ENCODE measurements at regions not wholly inside any gene's neighbourhood (a gene's known extent, or its start where the extent isn't known, plus 50 kb on each side); places are given as distances from the start of the nearest gene placed in this dataset.
"Not testable (repeated sequence)": the region's sequence is repeated elsewhere in the genome, so short reads cannot be mapped to it uniquely, and the experiment has no call there.

DNA sequence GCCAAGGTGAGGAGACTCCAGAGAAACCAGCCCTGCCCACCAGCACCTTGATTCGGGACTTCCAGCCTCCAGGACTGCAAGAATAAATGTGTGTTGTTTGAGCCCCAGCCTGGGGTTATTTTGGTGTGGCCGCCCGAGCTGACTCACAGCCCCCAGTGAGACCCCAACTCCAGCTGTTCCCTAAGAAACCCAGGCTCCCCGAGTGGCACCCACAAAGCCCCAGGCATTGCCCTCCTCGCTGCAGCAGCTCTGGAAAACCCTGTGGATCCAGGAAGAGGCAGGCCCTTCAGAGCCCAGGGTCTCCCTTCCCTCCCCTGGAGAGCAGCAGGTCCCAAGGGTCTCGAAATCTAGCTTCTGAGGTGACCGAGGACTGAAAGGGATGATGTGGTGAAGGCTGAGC is 69.2 kb upstream of the PPP1R26 start:
- no peaks in the 10 kb centered on the region for H3K36me3 ChIP-seq (ENCODE audit: control insufficient read depth, insufficient read depth, low read length)
- no peaks in the 10 kb centered on the region for H3K27me3 ChIP-seq (ENCODE audit: control insufficient read depth, insufficient read depth, low read length)
- no peak overlapping the region for H3K9ac ChIP-seq (ENCODE audit: low read depth, low read length)
- H3K9me3 ChIP-seq (ENCODE audit: control insufficient read depth, insufficient read depth, low read length), result no peaks in the 10 kb centered on the region
- no peaks in the 10 kb centered on the region for H3K4me1 ChIP-seq (ENCODE audit: control insufficient read depth, insufficient read depth, low read length)
- H3K4me3 ChIP-seq (ENCODE audit: low read depth, low read length), result no peak overlapping the region

DNA sequence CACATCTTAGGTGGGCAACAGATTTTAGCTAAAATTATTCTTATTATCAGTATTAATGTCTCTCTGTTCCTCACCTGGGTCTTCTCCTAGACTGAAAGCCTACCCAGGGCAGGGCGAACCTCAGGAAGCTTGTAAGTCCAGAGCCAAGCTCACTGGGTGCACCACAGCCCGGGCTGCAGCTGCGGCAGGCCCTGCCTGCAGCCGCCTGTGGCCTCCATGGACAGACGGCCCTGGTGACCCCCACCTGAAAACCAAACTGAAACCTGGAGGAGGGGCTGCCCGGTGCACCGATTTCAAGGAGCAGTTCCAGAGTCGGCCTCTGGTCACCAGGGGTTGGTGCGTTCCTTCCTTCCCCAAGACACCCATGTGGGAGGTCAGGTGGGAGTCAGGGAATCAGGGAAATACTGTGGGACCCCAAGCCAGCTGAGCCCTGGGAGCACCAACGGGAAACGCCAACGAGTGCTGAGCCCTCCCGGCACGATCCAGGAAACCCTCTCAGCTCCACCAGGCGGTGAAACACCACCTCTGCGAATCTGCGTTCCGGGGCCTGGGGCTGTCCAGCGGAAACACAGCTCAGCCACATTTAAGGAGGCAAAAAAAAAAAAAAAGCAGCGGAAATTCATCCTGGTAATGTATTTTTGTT is 68.6 kb upstream of the PPP1R26 start:
- H3K27me3 ChIP-seq (ENCODE audit: control insufficient read depth, insufficient read depth, low read length), result no peaks in the 10 kb centered on the region
- H3K9me3 ChIP-seq (ENCODE audit: control insufficient read depth, insufficient read depth, low read length), result no peaks in the 10 kb centered on the region
- H3K9ac ChIP-seq (ENCODE audit: low read depth, low read length), result no peak overlapping the region
- H3K4me3 ChIP-seq (ENCODE audit: low read depth, low read length), result no peak overlapping the region
- no peaks in the 10 kb centered on the region for H3K36me3 ChIP-seq (ENCODE audit: control insufficient read depth, insufficient read depth, low read length)
- no peaks in the 10 kb centered on the region for H3K4me1 ChIP-seq (ENCODE audit: control insufficient read depth, insufficient read depth, low read length)

DNA sequence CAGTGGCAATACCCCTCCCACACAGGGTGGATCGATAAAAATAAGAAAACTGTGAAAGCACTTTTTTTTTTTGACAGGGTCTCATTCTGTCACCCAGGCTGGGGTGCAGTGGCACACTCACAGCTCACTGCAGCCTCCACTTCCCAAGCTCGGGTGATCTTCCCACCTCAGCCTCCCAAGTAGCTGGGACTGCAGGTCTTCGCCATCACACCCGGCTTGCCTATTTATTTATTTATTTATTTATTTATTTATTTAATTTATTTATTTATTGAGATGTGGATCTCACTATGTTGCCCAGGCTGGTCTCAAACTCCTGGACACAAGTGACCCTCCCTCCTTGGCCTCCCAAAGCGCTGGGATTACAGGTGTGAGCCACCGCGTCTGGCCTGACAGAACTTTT is 68.0 kb upstream of the PPP1R26 start:
- not testable (repeated sequence) for H3K4me1 ChIP-seq (ENCODE audit: control insufficient read depth, insufficient read depth, low read length); H3K4me3 ChIP-seq (ENCODE audit: low read depth, low read length); H3K9me3 ChIP-seq (ENCODE audit: control insufficient read depth, insufficient read depth, low read length); H3K36me3 ChIP-seq (ENCODE audit: control insufficient read depth, insufficient read depth, low read length); H3K27me3 ChIP-seq (ENCODE audit: control insufficient read depth, insufficient read depth, low read length); H3K9ac ChIP-seq (ENCODE audit: low read depth, low read length)

DNA sequence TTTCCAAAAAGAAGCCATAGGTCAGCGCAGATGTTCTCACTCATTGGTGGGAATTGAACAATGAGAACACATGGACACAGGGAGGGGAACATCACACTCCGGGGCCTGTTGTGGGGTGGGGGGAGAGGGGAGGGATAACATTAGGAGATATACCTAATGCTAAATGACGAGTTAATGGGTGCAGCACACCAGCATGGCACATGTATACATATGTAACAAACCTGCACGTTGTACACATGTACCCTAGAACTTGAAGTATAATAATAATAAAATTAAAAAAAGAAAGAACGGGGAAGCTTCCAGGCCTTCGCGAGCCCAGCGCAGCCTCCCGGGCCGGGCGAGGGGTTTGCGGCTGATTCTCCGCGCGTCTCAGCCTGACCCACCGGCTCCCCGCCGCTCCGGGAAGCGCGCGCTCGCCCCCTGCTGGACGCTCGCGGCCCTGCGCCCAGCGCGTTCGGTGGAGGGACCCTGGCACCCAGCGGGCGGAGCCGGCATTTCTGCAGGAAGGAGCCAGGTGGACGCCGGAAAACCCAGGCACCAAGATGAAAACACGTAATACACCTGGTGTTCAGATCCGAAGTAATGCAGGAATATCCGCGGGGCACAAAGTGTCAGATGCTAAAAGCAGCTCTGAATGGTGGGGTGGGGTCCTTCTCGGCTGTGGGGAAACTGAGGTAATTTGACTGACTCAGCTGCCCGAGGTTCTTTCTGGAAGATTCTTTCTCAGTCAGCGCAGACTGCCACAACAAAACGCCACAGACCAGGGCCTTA is 67.1 kb upstream of the PPP1R26 start:
- H3K4me1 ChIP-seq (ENCODE audit: control insufficient read depth, insufficient read depth, low read length); H3K4me3 ChIP-seq (ENCODE audit: low read depth, low read length); H3K9me3 ChIP-seq (ENCODE audit: control insufficient read depth, insufficient read depth, low read length); H3K36me3 ChIP-seq (ENCODE audit: control insufficient read depth, insufficient read depth, low read length); H3K27me3 ChIP-seq (ENCODE audit: control insufficient read depth, insufficient read depth, low read length); H3K9ac ChIP-seq (ENCODE audit: low read depth, low read length): not testable (repeated sequence)

DNA sequence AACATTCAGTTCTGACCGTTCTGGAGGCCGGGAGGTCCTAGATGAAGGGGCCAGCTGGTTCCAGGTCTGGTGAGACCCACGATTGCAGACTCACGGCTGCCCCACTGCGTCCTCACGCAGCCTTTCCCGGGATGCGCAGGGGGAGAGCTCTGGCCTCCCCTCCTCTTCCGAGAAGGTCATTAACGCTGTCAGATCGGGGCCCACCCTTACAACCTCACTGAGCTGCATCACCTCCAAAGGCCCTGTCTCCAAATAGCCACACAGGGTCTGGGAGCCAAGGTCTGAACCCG is 66.6 kb upstream of the PPP1R26 start:
- Histone ChIP-seq H3K4me1 (ENCODE audit: control insufficient read depth, insufficient read depth, low read length) (no peaks in the 10 kb centered on the region), H3K9ac (ENCODE audit: low read depth, low read length) (no peak overlapping the region), H3K27me3 (ENCODE audit: control insufficient read depth, insufficient read depth, low read length) (no peaks in the 10 kb centered on the region), H3K9me3 (ENCODE audit: control insufficient read depth, insufficient read depth, low read length) (no peaks in the 10 kb centered on the region), H3K36me3 (ENCODE audit: control insufficient read depth, insufficient read depth, low read length) (no peaks in the 10 kb centered on the region), H3K4me3 (ENCODE audit: low read depth, low read length) (no peak overlapping the region)

DNA sequence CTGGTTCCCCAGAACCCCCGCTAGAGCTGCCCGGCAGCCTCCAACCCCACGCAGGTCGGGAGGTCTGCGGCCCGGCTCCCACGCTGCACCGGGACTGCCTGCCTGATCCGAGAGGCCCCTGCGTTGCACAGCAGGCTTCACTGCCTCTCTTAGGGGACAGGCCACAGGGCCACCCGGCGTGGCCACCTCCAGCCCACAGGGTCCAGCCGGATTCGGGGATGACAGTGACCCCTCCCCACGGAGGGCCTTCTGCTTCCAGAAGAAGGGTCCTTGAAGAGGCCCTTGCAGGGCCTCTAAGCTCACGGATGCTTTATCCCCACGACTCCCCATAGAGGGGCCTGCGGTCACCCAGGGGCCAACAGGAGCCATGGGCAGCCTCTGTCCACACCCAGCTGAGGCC is 66.1 kb upstream of the PPP1R26 start:
- Histone ChIP-seq H3K4me1 (ENCODE audit: control insufficient read depth, insufficient read depth, low read length) (no peaks in the 10 kb centered on the region), H3K9me3 (ENCODE audit: control insufficient read depth, insufficient read depth, low read length) (no peaks in the 10 kb centered on the region), H3K9ac (ENCODE audit: low read depth, low read length) (no peak overlapping the region), H3K27me3 (ENCODE audit: control insufficient read depth, insufficient read depth, low read length) (no peaks in the 10 kb centered on the region), H3K36me3 (ENCODE audit: control insufficient read depth, insufficient read depth, low read length) (no peaks in the 10 kb centered on the region), H3K4me3 (ENCODE audit: low read depth, low read length) (no peak overlapping the region)

DNA sequence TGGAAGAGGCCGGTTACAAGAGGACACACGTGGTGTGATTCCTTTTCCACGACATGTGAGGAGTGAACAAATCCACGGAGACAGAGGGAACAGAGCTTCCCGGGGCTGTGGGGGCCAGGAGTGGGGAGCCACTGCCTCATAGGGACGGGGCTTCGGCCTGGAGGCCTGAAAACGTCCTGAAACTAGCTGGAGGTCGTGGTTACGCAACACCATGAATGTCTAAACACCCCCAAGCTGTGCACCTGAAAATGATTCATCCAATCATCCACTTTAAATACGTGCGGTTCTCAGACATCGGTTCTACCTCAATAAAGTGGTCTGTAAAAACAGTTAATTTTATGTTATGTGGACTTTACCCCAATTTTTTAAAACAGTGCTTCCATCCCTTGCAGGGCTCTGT is 65.3 kb upstream of the PPP1R26 start:
- H3K27me3 ChIP-seq (ENCODE audit: control insufficient read depth, insufficient read depth, low read length), result no peaks in the 10 kb centered on the region
- H3K4me3 ChIP-seq (ENCODE audit: low read depth, low read length), result no peak overlapping the region
- H3K9me3 ChIP-seq (ENCODE audit: control insufficient read depth, insufficient read depth, low read length), result no peaks in the 10 kb centered on the region
- no peak overlapping the region for H3K9ac ChIP-seq (ENCODE audit: low read depth, low read length)
- no peaks in the 10 kb centered on the region for H3K36me3 ChIP-seq (ENCODE audit: control insufficient read depth, insufficient read depth, low read length)
- H3K4me1 ChIP-seq (ENCODE audit: control insufficient read depth, insufficient read depth, low read length), result no peaks in the 10 kb centered on the region

DNA sequence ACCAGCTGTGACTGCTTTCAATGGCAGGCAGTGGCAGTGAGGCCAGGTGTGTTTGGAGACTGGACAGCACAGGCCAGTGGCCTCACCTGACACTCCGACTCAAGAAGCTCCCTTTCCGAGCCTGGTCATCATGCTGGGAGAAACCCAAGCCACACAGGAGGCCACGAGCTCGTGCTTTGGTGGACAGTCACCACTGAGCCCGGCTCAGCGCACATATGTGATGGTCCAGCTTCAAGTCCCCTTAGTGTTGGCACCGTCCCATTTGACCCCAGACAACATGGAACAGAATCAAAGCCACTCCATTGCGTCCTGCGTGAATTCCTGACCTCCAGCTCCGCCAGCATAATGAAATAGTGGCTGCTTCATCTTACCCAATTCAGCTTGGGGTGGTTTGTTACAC is 64.0 kb upstream of the PPP1R26 start:
- Histone ChIP-seq H3K9ac (ENCODE audit: low read depth, low read length) (no peak overlapping the region), H3K27me3 (ENCODE audit: control insufficient read depth, insufficient read depth, low read length) (no peaks in the 10 kb centered on the region), H3K4me3 (ENCODE audit: low read depth, low read length) (no peak overlapping the region), H3K9me3 (ENCODE audit: control insufficient read depth, insufficient read depth, low read length) (no peaks in the 10 kb centered on the region), H3K4me1 (ENCODE audit: control insufficient read depth, insufficient read depth, low read length) (no peaks in the 10 kb centered on the region), H3K36me3 (ENCODE audit: control insufficient read depth, insufficient read depth, low read length) (no peaks in the 10 kb centered on the region)

DNA sequence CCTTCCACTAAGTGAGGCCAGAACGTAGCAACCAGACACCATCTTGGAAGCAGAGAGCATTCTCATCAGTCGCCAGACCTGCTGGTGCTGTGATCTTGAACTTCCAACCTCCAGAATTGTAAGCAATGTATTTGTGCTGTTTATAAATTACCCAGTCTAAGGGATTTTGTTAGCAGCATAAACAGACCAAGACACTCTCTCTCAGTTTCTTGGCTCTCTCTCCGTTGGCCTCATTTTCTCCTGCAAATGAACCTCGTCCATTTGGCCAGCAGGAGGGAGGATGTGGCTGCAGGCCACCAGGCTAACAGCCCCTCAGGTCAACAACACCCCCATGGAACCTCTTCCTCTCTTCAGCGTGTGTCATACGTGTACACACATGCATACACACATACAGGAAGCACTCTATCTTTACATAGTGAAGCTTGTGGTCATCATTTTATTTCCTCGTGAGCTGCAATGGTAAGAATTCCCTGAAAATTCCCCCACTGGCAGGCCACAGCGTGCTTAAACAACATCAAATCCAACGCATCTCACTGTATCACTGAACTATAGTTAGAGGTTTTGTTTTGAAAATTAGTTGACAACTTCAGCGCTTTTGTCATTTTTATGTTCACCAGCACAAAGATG is 62.8 kb upstream of the PPP1R26 start:
- Histone ChIP-seq H3K27me3 (ENCODE audit: control insufficient read depth, insufficient read depth, low read length) (no peaks in the 10 kb centered on the region), H3K9me3 (ENCODE audit: control insufficient read depth, insufficient read depth, low read length) (no peaks in the 10 kb centered on the region), H3K36me3 (ENCODE audit: control insufficient read depth, insufficient read depth, low read length) (no peaks in the 10 kb centered on the region), H3K9ac (ENCODE audit: low read depth, low read length) (no peak overlapping the region), H3K4me3 (ENCODE audit: low read depth, low read length) (no peak overlapping the region), H3K4me1 (ENCODE audit: control insufficient read depth, insufficient read depth, low read length) (no peaks in the 10 kb centered on the region)

DNA sequence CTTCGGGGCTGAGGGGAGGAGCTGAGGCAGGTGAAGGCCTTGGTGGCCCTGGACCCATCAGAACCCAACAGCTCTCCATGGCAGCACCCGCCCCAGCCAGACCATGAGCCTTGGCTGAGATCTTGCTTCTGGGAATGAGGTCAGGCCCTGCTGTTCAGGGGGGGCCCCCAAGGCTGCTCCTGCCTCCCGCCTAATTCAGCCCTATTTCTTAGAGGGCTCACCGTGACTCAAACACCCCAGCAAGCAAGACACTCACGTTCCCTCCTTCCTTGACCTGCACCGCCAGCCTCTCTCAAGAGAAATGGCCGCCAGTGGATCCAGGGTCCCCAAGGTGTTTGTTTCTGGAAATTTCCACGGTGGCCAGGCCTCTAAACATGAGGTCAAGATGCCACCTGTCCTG is 61.4 kb upstream of the PPP1R26 start:
- H3K36me3 ChIP-seq (ENCODE audit: control insufficient read depth, insufficient read depth, low read length), result no peaks in the 10 kb centered on the region
- no peak overlapping the region for H3K4me3 ChIP-seq (ENCODE audit: low read depth, low read length)
- H3K4me1 ChIP-seq (ENCODE audit: control insufficient read depth, insufficient read depth, low read length), result no peaks in the 10 kb centered on the region
- no peaks in the 10 kb centered on the region for H3K9me3 ChIP-seq (ENCODE audit: control insufficient read depth, insufficient read depth, low read length)
- no peaks in the 10 kb centered on the region for H3K27me3 ChIP-seq (ENCODE audit: control insufficient read depth, insufficient read depth, low read length)
- no peak overlapping the region for H3K9ac ChIP-seq (ENCODE audit: low read depth, low read length)

DNA sequence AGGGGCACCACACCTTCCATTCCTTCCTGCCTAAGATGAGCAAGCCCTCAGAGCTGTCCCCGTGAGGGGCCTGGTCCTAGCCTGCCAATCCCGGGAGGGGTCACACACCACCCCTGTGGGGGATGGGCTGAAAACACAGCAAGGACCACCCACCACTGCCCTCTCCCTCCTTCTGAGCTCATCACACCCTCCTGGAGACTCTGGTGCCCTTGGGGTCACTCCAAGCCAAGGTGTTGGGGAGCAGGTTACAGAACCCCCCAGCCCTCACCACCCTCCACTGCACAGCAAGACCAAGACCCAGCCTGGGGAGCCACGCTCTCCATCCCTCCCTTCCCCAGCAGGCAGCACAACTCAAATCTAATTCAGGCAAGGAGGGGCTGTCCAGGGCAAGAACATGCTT is 60.5 kb upstream of the PPP1R26 start:
- H3K4me3 ChIP-seq (ENCODE audit: low read depth, low read length), result no peak overlapping the region
- no peaks in the 10 kb centered on the region for H3K36me3 ChIP-seq (ENCODE audit: control insufficient read depth, insufficient read depth, low read length)
- H3K9me3 ChIP-seq (ENCODE audit: control insufficient read depth, insufficient read depth, low read length), result no peaks in the 10 kb centered on the region
- H3K4me1 ChIP-seq (ENCODE audit: control insufficient read depth, insufficient read depth, low read length), result no peaks in the 10 kb centered on the region
- no peaks in the 10 kb centered on the region for H3K27me3 ChIP-seq (ENCODE audit: control insufficient read depth, insufficient read depth, low read length)
- H3K9ac ChIP-seq (ENCODE audit: low read depth, low read length), result no peak overlapping the region

DNA sequence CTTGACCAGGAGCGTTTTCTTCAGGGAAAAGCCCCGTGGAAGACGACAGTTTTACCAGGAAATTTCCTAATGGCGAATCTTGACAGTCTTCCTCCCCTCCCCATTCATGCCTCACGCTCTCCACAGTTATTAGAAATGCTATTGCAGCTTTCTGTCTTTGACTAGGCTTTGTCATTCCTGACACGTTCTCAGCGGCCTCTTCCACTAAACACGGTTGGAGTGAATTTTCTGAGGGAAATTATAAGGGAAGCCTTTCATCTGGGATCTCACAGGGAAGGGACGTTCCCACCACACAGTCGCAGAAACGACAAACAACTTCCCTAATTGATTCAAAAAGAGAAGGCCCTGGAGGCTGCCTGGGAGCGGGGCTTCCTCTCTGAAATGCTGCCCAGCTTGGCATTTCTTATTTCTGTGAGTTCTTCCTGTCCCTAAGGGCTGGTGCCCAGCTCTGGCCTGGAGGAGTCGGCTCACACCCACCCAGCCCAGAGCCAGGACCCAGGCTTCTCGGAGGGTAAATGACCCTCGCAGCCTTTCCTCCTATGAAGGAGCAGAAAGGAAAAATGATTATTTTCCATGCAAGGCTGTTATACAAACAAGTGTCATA is 57.1 kb upstream of the PPP1R26 start:
- no peaks in the 10 kb centered on the region for H3K4me1 ChIP-seq (ENCODE audit: control insufficient read depth, insufficient read depth, low read length)
- no peaks in the 10 kb centered on the region for H3K36me3 ChIP-seq (ENCODE audit: control insufficient read depth, insufficient read depth, low read length)
- no peaks in the 10 kb centered on the region for H3K9me3 ChIP-seq (ENCODE audit: control insufficient read depth, insufficient read depth, low read length)
- no peak overlapping the region for H3K4me3 ChIP-seq (ENCODE audit: low read depth, low read length)
- H3K27me3 ChIP-seq (ENCODE audit: control insufficient read depth, insufficient read depth, low read length), result no peaks in the 10 kb centered on the region
- H3K9ac ChIP-seq (ENCODE audit: low read depth, low read length), result no peak overlapping the region
